GM21737 (cell line): ENCODE measurements at regions not wholly inside any gene's neighbourhood (a gene's known extent, or its start where the extent isn't known, plus 50 kb on each side); places are given as distances from the start of the nearest gene placed in this dataset.
"Not testable (repeated sequence)": the region's sequence is repeated elsewhere in the genome, so short reads cannot be mapped to it uniquely, and the experiment has no call there.

ENCODE experiments used
- ATAC-seq: cut with Tn5 transposase; IDR thresholded peaks from one replicate; pipeline ENCODE4 v1.9.1; 2021; ENCODE audit warnings: mild to moderate bottlenecking, moderate library complexity; ENCODE audit not compliant: unreplicated experiment

DNA sequence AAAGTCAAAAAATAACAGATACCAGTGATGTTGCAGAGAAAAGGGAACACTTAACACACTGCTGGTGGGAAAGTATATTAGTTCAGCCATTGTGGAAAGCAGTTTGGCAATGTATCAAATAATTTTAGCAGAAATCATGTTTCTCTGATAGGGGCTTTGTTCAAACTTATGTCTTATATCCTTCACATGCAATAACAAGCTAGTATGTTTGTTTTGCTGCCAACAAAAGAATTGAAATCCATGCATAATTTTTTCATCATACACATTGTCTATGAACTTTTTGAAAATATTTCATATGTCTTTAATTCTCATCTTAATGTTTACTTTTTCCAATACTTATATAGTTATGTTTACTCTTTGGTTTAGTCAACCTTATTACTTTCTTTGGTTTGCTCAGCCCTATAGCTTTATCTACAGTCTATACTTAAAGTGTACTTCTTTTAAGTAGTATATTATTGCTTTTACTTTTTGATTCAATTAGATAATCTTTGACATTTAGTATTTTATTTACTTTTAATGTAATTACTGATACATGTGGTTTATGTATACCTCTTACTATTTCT lies 639.6 kb upstream of the CBLB start:
- ATAC-seq, result no peak

DNA sequence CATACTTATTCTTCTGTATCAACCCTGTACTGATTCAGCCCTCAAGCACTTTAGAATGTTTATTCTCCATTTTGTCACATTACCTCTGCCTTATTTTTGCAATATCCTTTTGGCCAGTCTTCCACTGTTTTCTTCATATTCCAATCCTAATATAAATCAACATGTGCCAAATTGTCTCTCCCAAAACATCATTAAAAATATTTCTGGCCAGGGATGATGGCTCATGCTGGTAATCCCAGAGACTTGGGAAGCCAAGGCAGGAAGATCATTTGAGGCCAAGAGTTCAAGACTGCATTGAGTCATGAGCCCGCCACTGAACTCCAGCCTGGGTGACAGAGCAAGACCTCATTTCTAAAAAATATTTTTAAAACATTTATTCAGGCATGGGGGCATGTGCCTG lies 641.4 kb upstream of the CBLB start:
- no peak for ATAC-seq

DNA sequence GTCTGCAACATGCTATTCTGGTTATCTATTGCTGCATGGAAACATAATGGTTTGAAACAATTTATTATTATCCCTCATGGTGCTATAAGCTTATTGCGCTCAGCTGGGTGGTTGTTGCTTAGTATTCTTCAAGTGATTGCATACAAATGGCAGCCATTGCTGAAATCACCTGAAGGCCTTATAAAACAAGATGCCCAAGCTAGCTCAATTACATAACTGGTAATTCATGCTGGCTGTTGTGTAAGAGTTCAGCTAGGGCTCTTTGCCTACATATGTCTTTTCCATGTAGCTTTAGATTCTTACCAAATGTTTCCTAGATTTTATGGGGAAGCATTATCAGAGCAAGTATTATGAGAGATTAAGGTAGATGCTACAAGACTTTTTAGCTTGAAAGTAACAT lies 644.0 kb upstream of the CBLB start:
- no peak for ATAC-seq

- peak; percentile 65 for ATAC-seq
These were observed 645.6 kb upstream of the CBLB start for GRCh38 chr3:106514431-106514830.

GRCh38 chr3:106518516-106518915 lies 649.7 kb upstream of the CBLB start:
- ATAC-seq, result no peak

GRCh38 chr3:106522397-106522796 lies 653.6 kb upstream of the CBLB start:
- no peak for ATAC-seq

GRCh38 chr3:106528932-106529331 lies 660.1 kb upstream of the CBLB start:
- no peak for ATAC-seq

- no peak for ATAC-seq
These were observed 660.9 kb upstream of the CBLB start for GRCh38 chr3:106529738-106530137.

DNA sequence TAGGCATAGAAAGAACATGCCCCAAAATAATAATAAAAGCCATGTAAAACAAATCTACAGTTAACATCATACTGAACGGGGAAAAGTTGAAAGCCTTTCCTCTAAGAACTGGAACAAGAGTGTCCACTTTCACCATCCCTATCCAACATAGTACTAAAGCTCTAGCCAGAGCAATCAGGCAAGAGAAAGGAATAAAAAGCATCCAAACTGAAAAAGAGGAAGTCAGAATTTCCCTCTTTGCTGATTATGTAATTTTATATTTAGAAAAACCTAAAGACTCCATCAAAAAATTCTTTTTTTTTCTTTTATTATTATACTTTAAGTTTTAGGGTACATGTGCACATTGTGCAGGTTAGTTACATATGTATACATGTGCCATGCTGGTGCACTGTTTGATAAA lies 661.6 kb upstream of the CBLB start:
- ATAC-seq, result no peak

- ATAC-seq, result not testable (repeated sequence)
These were observed 663.0 kb upstream of the CBLB start for GRCh38 chr3:106531771-106532329.

GRCh38 chr3:106533093-106533787 lies 664.4 kb upstream of the CBLB start:
- no peak for ATAC-seq

GRCh38 chr3:106533788-106534160 lies 665.0 kb upstream of the CBLB start:
- ATAC-seq, result no peak

DNA sequence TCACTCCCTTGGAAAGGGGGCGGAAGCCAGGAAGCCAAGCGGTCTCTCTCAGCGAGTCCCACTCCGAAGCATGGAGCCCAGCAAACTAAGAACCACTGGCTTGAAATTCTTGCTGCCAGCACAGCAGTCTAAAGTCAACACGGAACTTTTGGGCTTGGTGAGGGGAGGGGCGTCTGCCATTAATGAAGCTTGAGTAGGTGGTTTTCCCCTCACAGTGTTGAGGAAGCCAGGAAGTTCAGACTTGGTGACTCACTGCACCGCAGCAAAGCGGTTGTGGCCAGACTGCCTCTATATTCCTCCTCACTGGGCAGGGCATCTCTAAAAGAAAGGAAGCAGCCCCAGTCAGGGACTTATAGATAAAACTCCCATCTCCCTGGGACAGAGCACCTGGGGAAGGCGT lies 665.4 kb upstream of the CBLB start:
- ATAC-seq, result no peak

GRCh38 chr3:106540743-106541142 lies 671.9 kb upstream of the CBLB start:
- no peak for ATAC-seq

GRCh38 chr3:106542101-106542769 lies 673.4 kb upstream of the CBLB start:
- ATAC-seq, result no peak

GRCh38 chr3:106552351-106553043 lies 683.7 kb upstream of the CBLB start:
- no peak for ATAC-seq

DNA sequence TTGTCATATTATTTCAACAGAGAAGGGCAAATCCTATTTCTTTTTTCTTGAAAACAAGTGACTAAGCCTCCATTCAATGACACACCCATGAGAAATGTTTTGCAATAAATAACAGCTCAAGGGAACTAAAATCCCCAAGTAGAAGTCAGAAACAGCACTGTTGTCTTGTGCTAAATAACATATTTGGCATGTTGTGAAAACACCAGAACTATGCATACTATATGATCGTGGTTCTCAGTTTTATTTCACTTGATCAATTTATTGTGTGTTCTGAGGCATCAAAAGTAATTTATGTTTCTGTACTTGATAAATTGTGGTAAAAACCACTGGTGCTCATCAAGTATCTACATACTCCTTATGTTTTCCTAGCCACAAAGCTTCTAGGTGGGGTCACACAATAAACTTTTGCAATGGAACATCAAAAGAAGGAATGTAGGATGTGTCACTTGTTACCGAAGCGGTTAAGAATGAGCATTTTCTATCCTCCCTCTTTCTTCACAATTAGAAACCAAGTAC lies 691.7 kb upstream of the CBLB start:
- ATAC-seq, result no peak

GRCh38 chr3:106566277-106566676 lies 697.5 kb upstream of the CBLB start:
- peak; percentile 95 for ATAC-seq

DNA sequence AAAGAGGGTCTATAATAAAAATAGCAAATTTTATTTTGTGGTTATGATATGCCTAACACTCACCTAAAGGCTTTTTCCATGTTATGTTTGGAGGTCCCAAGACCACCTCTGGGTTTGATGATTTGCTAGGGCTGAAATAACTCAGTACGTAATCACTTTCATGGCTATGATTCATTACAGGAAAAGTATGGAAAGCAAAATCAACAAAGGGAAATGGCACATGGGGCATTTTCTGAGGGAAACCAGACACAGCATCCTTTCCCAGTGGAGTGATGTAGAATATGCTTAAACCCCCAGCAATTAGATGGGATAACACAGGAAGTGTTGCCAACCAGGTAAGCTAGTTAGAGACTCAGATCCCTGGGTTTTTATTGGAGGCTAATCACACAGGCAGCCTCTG lies 701.6 kb upstream of the CBLB start:
- no peak for ATAC-seq

DNA sequence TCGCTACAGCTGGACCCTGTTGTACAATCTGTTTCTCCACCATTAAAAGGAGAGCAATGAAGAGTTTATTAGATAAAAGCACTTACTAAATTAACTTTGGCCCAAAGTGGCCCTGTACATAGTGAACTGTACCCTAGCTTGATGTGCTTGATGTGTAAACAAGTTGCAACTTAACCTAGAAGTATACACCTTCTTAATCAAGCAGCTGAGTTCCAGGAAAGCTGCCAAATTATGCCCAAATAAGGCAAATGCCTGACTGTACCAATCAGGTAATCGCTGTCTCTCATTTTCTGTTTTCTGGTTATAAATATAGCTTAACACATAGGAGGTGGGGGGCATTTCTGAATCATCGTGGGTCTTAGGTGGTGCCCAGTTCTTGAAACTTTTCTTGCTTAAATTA lies 704.8 kb upstream of the CBLB start:
- ATAC-seq, result no peak

DNA sequence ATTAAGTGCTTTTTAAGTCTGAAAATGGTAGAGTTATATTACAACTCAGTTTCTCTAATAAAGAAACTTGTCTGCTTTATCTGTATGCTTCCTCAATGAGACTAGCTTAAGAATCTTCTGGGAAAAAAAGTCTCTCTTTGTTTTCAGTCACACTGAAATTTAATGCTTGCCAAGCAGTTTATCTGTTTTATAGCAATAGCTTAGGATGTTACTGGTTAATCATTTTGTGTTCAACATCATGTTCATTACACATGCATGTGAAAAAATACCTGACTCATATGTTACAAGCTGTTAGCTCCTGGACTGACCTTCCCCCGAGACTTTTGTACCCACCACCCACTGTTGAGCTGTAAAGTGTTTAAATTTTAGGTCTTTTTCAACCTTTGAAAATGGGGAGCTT lies 706.2 kb upstream of the CBLB start:
- no peak for ATAC-seq
